Uterus (tissue), 2 donors: ENCODE measurements at regions not wholly inside any gene's neighbourhood (a gene's known extent, or its start where the extent isn't known, plus 50 kb on each side); places are given as distances from the start of the nearest gene placed in this dataset.

ENCODE experiments used
- CTCF ChIP-seq, 4 experiments: fragments of 200-600 bp in 2 of 4; fragments of 450-650 bp in 2 of 4; sonication (generic) in 2 of 4; IDR thresholded peaks; one replicate each; pipeline ENCODE4 v1.5.1; 2016 to 2019; ENCODE audit warnings: antibody characterized with exemption in 4 of 4, mild to moderate bottlenecking in 2 of 4, moderate library complexity in 1 of 4
- POLR2A ChIP-seq, 2 donors: fragments of 450-650 bp; IDR thresholded peaks; one replicate each; pipeline ENCODE4 v1.6.1; 2016; ENCODE audit warnings: antibody characterized with exemption in 2 of 2, mild to moderate bottlenecking in 1 of 2, moderate library complexity in 1 of 2

GRCh38 chr4:30904588-30904987, 184.4 kb downstream of the PCDH7 start:
- TF ChIP-seq POLR2A (IDR thresholded peaks at IDR 0.05) (no peak), CTCF (IDR thresholded peaks at IDR 0.05) (no peak)
